Uterus (tissue), 2 donors: ENCODE measurements at regions not wholly inside any gene's neighbourhood (a gene's known extent, or its start where the extent isn't known, plus 50 kb on each side); places are given as distances from the start of the nearest gene placed in this dataset.

Source experiments
- CTCF ChIP-seq, 4 experiments: fragments of 200-600 bp in 2 of 4; fragments of 450-650 bp in 2 of 4; sonication (generic) in 2 of 4; IDR thresholded peaks; one replicate each; pipeline ENCODE4 v1.5.1; 2016 to 2019; ENCODE audit warnings: antibody characterized with exemption in 4 of 4, mild to moderate bottlenecking in 2 of 4, moderate library complexity in 1 of 4
- POLR2A ChIP-seq, 2 donors: fragments of 450-650 bp; IDR thresholded peaks; one replicate each; pipeline ENCODE4 v1.6.1; 2016; ENCODE audit warnings: antibody characterized with exemption in 2 of 2, mild to moderate bottlenecking in 1 of 2, moderate library complexity in 1 of 2

GRCh38 chr2:66674087-66674486 lies 239.2 kb downstream of the MEIS1 start:
- TF ChIP-seq CTCF (IDR thresholded peaks at IDR 0.05) (no peak), POLR2A (IDR thresholded peaks at IDR 0.05) (no peak)
